GM12873 (cell line): ENCODE measurements at regions not wholly inside any gene's neighbourhood (a gene's known extent, or its start where the extent isn't known, plus 50 kb on each side); places are given as distances from the start of the nearest gene placed in this dataset.

Experiments
- CTCF ChIP-seq: IDR thresholded peaks from 2 replicates; pipeline ENCODE4 v1.5.1; 2012; ENCODE audit warnings: low read depth, mild to moderate bottlenecking, moderate library complexity, low read length, control low read depth; ENCODE audit not compliant: insufficient read depth; ENCODE audit errors: missing control alignments

- no peak for TF ChIP-seq CTCF
Measured at GRCh38 chr7:131232768-131233167, 94.9 kb upstream of the MKLN1 start.

GRCh38 chr7:131233193-131233592 lies 94.5 kb upstream of the MKLN1 start:
- TF ChIP-seq CTCF = no peak

GRCh38 chr7:131234719-131235488 lies 92.8 kb upstream of the MKLN1 start:
- no peak for TF ChIP-seq CTCF

- no peak for TF ChIP-seq CTCF
Measured at GRCh38 chr7:131235489-131236317, 92.0 kb upstream of the MKLN1 start.

- TF ChIP-seq CTCF = no peak
Measured at GRCh38 chr7:131236318-131236672, 91.4 kb upstream of the MKLN1 start.

GRCh38 chr7:131238347-131238931 lies 89.2 kb upstream of the MKLN1 start:
- no peak for TF ChIP-seq CTCF

- TF ChIP-seq CTCF = no peak
Measured at GRCh38 chr7:131241386-131241785, 86.3 kb upstream of the MKLN1 start.
